Skeletal muscle satellite cell (primary cell): ENCODE measurements at regions not wholly inside any gene's neighbourhood (a gene's known extent, or its start where the extent isn't known, plus 50 kb on each side); places are given as distances from the start of the nearest gene placed in this dataset.

Source experiments
- H3K27me3 ChIP-seq: 2 replicates; pipeline ENCODE4 v1.7.0; 2013; ENCODE audit warnings: low read length; ENCODE audit not compliant: control insufficient read depth, insufficient read depth
- H3K36me3 ChIP-seq: 2 replicates; pipeline ENCODE4 v1.7.0; 2013; ENCODE audit warnings: mild to moderate bottlenecking, control low read depth, low read length; ENCODE audit not compliant: insufficient read depth
- H3K4me1 ChIP-seq: 2 replicates; pipeline ENCODE4 v1.7.0; 2013; ENCODE audit warnings: low read length; ENCODE audit not compliant: control insufficient read depth, insufficient read depth
- H3K4me2 ChIP-seq: 2 replicates; pipeline ENCODE4 v1.7.0; 2013; ENCODE audit warnings: mild to moderate bottlenecking, low read length
- H3K4me3 ChIP-seq: 2 replicates; pipeline ENCODE4 v1.7.0; 2013; ENCODE audit warnings: low read length
- H3K9ac ChIP-seq: 2 replicates; pipeline ENCODE4 v1.7.0; 2013; ENCODE audit warnings: mild to moderate bottlenecking, low read depth, low read length, moderate library complexity
- H3K9me3 ChIP-seq: replicated peaks from 2 replicates; pipeline ENCODE4 v1.7.0; 2013; ENCODE audit warnings: mild to moderate bottlenecking, control low read depth, low read length

- H3K9me3 ChIP-seq: no peaks in the 10 kb centered on the region
- H3K9ac ChIP-seq: no peak overlapping the region
- H3K4me2 ChIP-seq: no peak overlapping the region
- H3K36me3 ChIP-seq: no peaks in the 10 kb centered on the region
- no peak overlapping the region for H3K4me3 ChIP-seq
- no peaks in the 10 kb centered on the region for H3K27me3 ChIP-seq
- no peaks in the 10 kb centered on the region for H3K4me1 ChIP-seq
Observed at GRCh38 chr15:35663956-35664355, 118.0 kb upstream of the DPH6 start.

DNA sequence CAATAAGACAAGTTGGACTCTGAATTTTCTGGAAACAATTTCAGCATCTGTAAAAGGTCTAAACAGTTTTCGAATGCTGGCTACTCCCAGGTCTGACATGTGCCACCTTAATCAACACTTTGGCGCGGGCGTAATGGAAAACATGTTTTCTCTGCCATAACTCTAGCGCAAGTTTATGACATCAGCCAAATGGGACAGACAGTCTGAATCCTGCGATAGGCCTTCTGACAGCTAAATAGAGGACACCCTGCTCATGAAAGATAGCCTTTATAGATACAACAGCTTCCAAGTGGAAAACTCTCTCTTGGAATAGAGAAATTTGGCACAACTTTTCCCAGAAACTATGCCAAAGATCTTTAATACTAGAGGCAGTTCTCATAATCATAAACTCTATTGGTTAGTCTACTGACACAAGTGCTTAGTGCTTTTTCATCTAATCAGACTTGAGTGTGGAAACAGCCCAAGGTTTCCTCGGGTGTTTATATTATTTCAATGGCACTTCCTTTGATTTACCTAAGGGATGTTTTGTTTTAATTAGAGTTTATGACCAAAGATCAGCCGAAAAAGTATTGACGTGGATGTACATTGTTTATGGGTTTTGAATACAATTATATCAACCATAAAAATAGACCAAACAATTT lies 120.1 kb upstream of the DPH6 start:
- Histone ChIP-seq H3K4me2 (no peak overlapping the region), H3K9me3 (no peaks in the 10 kb centered on the region), H3K9ac (no peak overlapping the region), H3K4me1 (no peaks in the 10 kb centered on the region), H3K27me3 (no peaks in the 10 kb centered on the region), H3K4me3 (no peak overlapping the region), H3K36me3 (no peaks in the 10 kb centered on the region)

GRCh38 chr15:35667908-35668307 lies 121.9 kb upstream of the DPH6 start:
- no peaks in the 10 kb centered on the region for H3K4me1 ChIP-seq
- no peaks in the 10 kb centered on the region for H3K27me3 ChIP-seq
- no peaks in the 10 kb centered on the region for H3K9me3 ChIP-seq
- H3K36me3 ChIP-seq: no peaks in the 10 kb centered on the region
- no peak overlapping the region for H3K4me3 ChIP-seq
- no peak overlapping the region for H3K4me2 ChIP-seq
- no peak overlapping the region for H3K9ac ChIP-seq

DNA sequence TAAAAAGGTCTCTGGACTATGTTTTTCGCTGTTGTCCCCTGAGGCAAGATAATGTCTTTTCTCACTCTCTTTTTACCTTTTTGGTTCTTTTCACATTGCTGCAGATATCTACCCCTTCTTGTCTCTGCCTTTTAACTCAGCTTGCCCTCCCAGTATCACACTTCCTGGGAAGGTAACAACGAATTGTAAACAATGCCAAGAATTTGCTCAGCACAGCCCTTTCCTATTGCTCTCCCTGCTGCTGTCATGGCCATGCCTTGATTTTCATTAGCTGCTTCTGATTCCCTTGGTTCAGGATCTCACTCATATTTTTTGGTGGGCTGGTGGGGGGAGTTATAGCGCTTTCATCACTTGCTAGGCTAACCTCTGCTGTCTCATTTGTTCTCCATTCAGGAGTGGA lies 123.1 kb upstream of the DPH6 start:
- Histone ChIP-seq H3K4me3 (no peak overlapping the region), H3K36me3 (no peaks in the 10 kb centered on the region), H3K4me2 (no peak overlapping the region), H3K9me3 (no peaks in the 10 kb centered on the region), H3K4me1 (no peaks in the 10 kb centered on the region), H3K27me3 (no peaks in the 10 kb centered on the region), H3K9ac (no peak overlapping the region)

- Histone ChIP-seq H3K9me3 (no peaks in the 10 kb centered on the region), H3K4me2 (no peak overlapping the region), H3K27me3 (no peaks in the 10 kb centered on the region), H3K9ac (no peak overlapping the region), H3K4me1 (no peaks in the 10 kb centered on the region), H3K36me3 (no peaks in the 10 kb centered on the region), H3K4me3 (no peak overlapping the region)
Observed at GRCh38 chr15:35669432-35670045, 123.6 kb upstream of the DPH6 start.

GRCh38 chr15:35671197-35671596 lies 125.2 kb upstream of the DPH6 start:
- H3K27me3 ChIP-seq: no peaks in the 10 kb centered on the region
- H3K4me1 ChIP-seq: peaks cover 5% of the 10 kb centered on the region
- no peak overlapping the region for H3K9ac ChIP-seq
- H3K4me3 ChIP-seq: no peak overlapping the region
- H3K4me2 ChIP-seq: no peak overlapping the region
- H3K9me3 ChIP-seq: no peaks in the 10 kb centered on the region
- no peaks in the 10 kb centered on the region for H3K36me3 ChIP-seq

DNA sequence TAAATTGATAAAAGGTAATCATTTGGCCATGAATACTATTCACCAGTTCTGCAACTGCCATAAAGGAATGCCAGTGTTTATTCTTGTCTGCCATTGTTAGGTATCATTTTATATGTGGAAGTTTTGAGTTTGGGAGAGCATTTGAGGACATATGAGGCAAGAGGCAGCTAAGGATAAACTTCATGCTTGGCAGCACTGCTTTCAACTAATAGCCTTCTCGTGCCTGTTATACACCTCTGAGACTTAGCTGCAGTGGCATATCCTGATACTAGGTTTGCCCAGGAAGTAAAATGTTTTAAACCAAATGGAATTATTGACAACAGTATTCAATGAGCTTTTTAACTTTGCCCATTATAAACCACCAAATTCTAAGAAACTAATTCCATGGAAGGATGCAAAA lies 126.0 kb upstream of the DPH6 start:
- H3K9ac ChIP-seq: no peak overlapping the region
- H3K9me3 ChIP-seq: no peaks in the 10 kb centered on the region
- no peak overlapping the region for H3K4me3 ChIP-seq
- peaks cover 5% of the 10 kb centered on the region for H3K4me1 ChIP-seq
- no peaks in the 10 kb centered on the region for H3K36me3 ChIP-seq
- no peaks in the 10 kb centered on the region for H3K27me3 ChIP-seq
- H3K4me2 ChIP-seq: no peak overlapping the region

GRCh38 chr15:35673093-35673684 lies 127.2 kb upstream of the DPH6 start:
- Histone ChIP-seq H3K4me1 (peaks cover 5% of the 10 kb centered on the region), H3K9me3 (no peaks in the 10 kb centered on the region), H3K4me2 (no peak overlapping the region), H3K4me3 (no peak overlapping the region), H3K36me3 (no peaks in the 10 kb centered on the region), H3K9ac (no peak overlapping the region), H3K27me3 (no peaks in the 10 kb centered on the region)

DNA sequence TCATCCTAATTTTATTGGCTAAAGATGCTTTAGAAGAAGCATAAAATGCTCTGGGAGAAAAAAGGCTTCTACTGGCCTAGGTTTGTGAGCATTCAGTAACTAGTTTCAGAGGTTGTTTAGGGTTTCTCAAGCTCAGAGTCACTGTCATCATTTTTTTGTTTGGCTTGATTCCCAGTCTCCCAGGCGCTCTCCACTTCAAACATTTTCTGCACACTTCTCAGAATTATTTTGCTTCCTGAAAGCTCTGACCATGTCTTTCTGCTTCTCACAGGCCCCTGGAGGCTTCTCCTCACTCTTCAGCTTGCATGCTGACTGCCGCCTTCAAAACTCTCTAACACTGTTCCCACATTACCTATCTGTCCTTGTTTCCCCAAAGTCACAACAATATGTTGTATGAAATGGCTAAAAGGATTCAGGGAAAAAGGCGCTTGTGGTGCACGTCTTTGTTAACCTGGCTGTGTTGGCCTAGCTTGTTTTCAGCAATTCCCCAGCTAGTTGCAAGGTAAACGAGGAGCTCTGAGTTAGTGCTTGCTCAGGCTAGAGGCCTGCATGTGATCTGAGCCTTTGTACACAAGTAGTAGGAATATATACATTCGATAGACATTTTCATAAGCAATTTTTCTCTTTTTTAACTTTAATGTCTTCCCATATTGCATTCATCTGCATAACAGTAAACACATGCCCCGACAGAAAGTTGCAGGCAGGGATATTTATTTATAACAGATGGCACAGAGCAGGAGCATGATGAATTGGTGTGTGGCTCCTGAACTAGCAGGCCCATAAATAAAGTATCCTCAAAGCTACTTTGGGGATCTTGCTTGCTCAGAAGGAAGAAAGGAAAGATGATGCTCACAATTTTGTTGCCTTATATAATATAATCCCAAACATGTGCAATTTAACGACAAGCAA lies 129.2 kb upstream of the DPH6 start:
- Histone ChIP-seq H3K9ac (no peak overlapping the region), H3K4me1 (peaks cover 5% of the 10 kb centered on the region), H3K9me3 (no peaks in the 10 kb centered on the region), H3K27me3 (no peaks in the 10 kb centered on the region), H3K36me3 (no peaks in the 10 kb centered on the region), H3K4me2 (no peak overlapping the region), H3K4me3 (no peak overlapping the region)

GRCh38 chr15:35678774-35679173 lies 132.8 kb upstream of the DPH6 start:
- Histone ChIP-seq H3K9me3 (no peaks in the 10 kb centered on the region), H3K4me3 (no peak overlapping the region), H3K36me3 (no peaks in the 10 kb centered on the region), H3K9ac (no peak overlapping the region), H3K4me1 (peaks cover 15% of the 10 kb centered on the region), H3K4me2 (no peak overlapping the region), H3K27me3 (no peaks in the 10 kb centered on the region)

DNA sequence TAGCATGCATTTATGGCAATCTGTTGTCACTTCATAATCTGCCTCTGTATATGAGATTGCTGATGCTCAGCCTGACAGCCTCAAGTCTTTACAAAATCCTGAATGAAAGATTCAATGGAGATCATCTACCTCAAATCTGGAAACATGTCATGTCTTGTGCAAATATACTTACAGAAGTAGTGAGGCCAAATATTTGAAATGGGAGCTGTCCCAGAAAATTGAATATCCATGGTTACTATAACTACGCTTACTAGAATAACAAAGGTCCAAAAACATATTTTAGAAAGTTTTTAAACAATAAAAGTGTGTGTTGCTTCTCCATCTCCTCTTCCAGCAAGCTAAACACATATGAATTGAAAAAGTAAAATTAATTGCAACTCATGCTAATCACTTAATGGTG lies 133.2 kb upstream of the DPH6 start:
- Histone ChIP-seq H3K4me3 (no peak overlapping the region), H3K4me1 (peaks cover 15% of the 10 kb centered on the region), H3K9me3 (no peaks in the 10 kb centered on the region), H3K9ac (no peak overlapping the region), H3K36me3 (no peaks in the 10 kb centered on the region), H3K4me2 (no peak overlapping the region), H3K27me3 (no peaks in the 10 kb centered on the region)
